GM10266 (cell line): ENCODE measurements at regions not wholly inside any gene's neighbourhood (a gene's known extent, or its start where the extent isn't known, plus 50 kb on each side); places are given as distances from the start of the nearest gene placed in this dataset.

Source experiments
- DNase-seq: peaks from one replicate; pipeline ENCODE4 v3.0.0; 2012; ENCODE audit errors: extremely low spot score
- CTCF ChIP-seq: IDR thresholded peaks from 2 replicates; pipeline ENCODE4 v1.5.1; 2012; ENCODE audit warnings: mild to moderate bottlenecking, low read depth; ENCODE audit not compliant: control insufficient read depth, insufficient read depth; ENCODE audit errors: missing control alignments

GRCh38 chr2:58545300-58546280, 304.5 kb upstream of the FANCL start:
- no peak for TF ChIP-seq CTCF
- DNase-seq = no peak

- DNase-seq = no peak
- no peak for TF ChIP-seq CTCF
Observed at GRCh38 chr2:58543442-58543841, 302.3 kb upstream of the FANCL start.

GRCh38 chr2:58541511-58541910, 300.4 kb upstream of the FANCL start:
- no peak for DNase-seq
- TF ChIP-seq CTCF = no peak

- DNase-seq = no peak
- TF ChIP-seq CTCF = no peak
Observed at GRCh38 chr2:58540681-58541080, 299.6 kb upstream of the FANCL start.

- no peak for DNase-seq
- no peak for TF ChIP-seq CTCF
Observed at GRCh38 chr2:58539973-58540372, 298.8 kb upstream of the FANCL start.

GRCh38 chr2:58535990-58536389, 294.9 kb upstream of the FANCL start:
- no peak for TF ChIP-seq CTCF
- no peak for DNase-seq

GRCh38 chr2:58535182-58535581, 294.1 kb upstream of the FANCL start:
- no peak for DNase-seq
- TF ChIP-seq CTCF = no peak
